C4-2B (cell line): ENCODE measurements at regions not wholly inside any gene's neighbourhood (a gene's known extent, or its start where the extent isn't known, plus 50 kb on each side); places are given as distances from the start of the nearest gene placed in this dataset.

ENCODE experiments used
- CTCF ChIP-seq: fragments of 450-650 bp; conservative IDR thresholded peaks from 2 replicates; pipeline ENCODE4 v1.5.1; 2017; ENCODE audit warnings: mild to moderate bottlenecking
- ZFX ChIP-seq: fragments of 450-650 bp; IDR thresholded peaks from 2 replicates; pipeline ENCODE4 v1.6.1; 2017

GRCh38 chr20:43397147-43397546, 60.5 kb upstream of the SRSF6 start:
- TF ChIP-seq CTCF, result no peak
- no peak for TF ChIP-seq ZFX
